ENCODE measurements at regions not wholly inside any gene's neighbourhood (a gene's known extent, or its start where the extent isn't known, plus 50 kb on each side); places are given as distances from the start of the nearest gene placed in this dataset.

DNA sequence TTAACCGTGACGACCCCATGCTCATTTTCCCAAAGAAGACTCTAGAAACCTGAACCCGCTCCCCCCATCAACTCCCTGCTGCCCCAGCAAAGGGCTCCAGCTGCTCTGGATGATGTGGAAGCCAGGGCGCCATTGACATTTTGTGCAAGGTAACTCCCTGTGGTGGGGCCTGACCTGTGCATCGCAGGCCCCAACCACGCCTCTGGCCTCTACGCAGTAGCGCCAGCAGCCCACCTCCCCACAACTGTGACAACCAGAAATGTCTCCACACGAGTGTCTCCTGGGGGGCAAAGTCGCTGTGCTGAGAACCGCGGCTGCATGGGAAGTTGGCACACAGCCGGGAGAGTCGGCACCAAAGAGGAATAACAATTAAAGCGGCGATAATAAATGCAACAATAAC, 86.9 kb upstream of the PRR5 start:
- no peak for DNase-seq (ENCODE audit: low read depth in 2 of 2)

DNA sequence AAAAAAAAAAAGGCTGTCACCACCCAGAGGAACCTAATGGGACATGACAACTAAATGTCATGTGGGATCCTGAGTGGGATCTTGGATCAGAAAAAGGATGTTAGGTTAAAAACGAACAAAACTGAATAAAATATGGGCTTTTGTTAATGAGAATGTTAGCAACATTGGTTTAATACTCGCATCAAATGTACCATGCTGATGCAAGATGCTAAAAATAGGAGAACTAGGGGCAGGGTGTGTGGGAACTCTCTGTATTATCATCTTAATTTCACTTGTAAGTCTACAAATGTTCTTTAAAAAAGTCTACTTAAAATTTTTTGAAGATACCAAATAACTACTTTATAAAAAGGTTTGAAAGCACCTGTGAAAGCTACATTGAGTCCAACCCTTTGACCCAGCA, 88.8 kb upstream of the PRR5 start:
- DNase-seq (ENCODE audit: low read depth in 2 of 2), result no peak

DNA sequence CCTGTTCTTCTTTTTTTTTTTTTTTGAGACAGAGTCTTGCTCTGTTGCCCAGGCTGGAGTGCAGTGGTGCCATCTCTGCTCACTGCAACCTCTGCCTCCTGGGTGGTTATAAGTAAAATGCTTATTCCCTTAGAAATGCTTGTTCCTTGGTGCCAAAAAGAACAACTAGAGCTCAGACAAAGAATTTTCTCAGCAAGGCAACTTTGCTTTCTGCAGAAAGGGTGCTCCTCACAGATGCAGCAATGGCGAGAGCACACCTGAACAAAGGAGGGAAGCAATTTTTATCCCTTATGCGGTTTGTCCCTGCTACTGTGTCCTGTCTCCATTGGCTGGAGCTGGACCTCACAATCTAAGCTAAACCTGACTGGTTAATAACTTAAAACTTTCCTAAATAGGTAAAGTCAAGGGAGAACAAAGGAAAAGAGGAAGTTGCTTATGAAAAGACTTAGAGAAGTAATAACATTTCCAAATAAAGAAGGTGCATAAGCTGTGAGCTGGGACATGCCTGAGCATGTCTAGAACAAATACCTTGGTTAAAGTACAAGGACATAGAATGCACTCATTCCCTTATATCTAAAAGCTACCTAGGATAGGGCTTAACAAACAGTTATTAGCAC, 90.0 kb upstream of the PRR5 start:
- DNase-seq (ENCODE audit: low read depth in 2 of 2), result no peak

DNA sequence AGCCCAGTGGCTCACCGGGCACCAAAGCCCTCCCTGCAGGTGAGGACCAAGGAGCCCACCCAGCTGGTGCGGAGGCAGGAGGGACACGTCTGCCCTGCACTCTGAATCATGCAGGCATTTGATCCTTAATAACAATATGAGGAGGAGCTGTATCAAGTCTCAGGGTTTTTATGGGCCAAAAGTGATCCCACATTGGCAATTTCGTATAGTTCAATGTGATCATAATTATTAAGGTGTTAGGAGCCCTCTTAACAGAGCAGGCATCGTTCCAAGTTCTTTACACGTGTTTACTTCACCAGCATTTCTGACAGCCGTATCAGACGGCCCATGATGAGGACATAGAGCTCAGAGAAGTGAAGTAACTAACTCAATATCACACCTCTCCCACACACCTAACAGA, 91.9 kb upstream of the PRR5 start:
- no peak for DNase-seq (ENCODE audit: low read depth in 2 of 2)

DNA sequence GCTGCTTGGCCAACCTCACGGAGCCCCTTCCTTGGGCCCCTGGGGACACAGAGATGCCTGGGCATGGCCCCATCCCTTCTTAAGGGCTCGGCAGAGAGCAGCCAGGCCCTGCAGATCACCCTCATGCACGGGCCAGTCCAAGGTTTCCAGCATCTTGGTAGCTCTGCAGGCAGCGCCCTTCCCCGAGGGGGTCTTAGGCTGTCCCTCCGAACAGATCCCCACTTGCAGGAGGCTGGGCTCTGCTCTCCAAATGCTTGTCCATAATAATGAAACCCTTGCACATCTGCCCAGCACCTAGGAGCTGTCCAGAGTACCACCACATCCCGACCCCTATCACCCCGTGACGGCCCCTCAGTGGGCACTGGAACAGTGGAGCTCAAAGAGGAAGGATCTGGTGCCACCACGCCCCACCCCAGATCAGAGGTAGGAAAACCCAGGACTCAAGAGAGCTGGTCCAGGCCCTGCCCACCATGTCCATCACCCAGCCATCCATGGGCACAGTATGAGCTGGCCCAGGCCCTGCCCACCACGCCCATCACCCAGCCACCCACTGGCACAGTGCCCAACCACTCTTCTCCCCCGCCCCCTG, 92.5 kb upstream of the PRR5 start:
- no peak for DNase-seq (ENCODE audit: low read depth in 2 of 2)

DNA sequence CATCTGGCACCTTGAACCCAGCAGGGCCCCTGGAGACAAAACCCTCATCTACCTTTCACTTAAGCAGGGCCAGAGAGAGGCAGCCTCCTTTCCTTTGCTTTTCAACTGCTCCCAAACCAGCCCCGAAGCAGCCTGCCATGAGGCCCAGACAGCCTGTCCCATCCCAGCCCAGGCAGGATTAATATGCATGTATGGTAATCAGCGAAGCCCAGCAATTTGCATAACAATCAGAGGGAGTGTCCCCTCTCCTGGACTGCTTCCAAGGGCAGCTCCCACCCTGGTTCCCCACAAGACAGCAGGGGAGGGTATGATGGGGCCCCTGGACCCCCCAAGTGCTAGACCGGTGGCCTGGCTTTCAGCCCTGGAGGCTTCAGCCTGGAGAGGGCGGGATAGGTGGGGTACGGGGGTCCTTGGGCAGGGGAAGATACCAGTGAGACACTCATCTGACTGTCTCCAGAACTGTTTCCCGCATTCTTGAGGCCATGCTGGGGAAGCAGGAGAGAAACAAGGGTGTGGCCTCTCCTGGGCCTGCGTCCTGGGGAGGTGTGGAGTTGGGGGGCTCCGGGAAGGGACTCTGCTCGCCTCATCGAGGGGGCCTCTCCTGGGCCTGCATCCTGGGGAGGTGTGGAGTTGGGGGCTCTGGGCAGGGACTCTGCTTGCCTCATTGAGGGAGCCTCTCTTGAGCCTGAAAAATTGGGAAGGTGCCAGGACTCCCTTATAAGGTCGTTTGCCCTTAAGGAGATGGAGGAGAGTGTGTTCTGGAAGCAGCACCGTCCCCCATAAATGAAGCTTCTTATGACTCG, 93.2 kb upstream of the PRR5 start:
- no peak for DNase-seq (ENCODE audit: low read depth in 2 of 2)

DNA sequence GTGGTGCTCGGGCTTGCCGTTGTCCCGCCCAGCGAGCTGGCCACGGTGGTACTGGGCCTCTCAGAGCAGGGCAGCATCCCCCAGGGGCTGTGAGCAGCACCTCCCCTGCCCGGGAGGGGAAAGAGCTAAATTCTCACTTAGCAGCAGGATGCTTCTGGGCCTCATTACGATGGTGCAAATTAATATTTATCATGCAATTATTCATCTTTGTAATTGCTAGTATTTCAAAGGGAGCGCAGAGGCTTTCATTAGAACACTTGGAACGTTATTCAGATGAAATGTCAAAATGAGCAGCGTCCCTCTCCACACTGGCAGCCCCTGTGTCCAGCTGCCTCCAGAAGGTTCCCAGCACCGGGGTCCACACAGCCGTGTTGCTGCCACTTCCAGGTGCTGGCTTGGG, 95.9 kb upstream of the PRR5 start:
- DNase-seq (ENCODE audit: low read depth in 2 of 2), result no peak

DNA sequence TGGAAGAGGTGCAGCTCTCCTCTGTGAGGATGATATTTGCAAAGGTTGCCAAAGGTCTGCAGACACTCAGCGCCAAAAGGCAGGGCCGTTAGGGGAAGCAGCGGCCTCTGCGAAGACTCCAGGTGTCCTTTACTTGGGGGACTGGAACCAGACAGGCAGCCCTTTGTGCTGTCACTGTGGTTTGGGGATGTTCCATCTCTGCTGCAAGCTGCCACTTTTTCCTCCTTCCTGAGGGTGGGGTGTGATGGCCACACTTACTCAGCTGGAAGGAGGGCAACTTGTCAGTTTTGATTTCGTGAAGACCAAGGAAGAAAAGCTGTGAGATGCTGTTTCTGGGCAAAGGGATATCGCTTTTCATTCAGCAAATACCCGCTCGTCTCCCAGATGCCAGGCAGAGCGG, 96.5 kb upstream of the PRR5 start:
- no peak for DNase-seq (ENCODE audit: low read depth in 2 of 2)

DNA sequence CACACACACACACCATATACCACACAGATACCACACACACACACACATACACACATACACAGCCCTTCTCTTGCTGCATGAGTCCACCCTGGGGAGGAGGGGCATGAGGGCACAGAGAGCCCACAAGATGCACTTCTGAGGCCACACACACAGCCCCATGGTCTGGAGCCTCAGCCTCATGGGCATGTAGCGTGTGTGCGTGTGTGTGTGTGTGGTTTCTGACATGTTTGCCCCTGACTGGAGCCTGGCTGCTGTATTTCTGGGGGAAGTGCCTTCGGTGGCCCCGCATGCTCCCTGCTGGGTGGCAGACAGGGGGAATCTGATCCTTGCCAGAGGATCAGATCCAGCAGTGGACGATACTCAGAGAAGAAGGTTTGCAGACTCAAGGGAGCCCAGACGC, 97.0 kb upstream of the PRR5 start:
- no peak for DNase-seq (ENCODE audit: low read depth in 2 of 2)

DNA sequence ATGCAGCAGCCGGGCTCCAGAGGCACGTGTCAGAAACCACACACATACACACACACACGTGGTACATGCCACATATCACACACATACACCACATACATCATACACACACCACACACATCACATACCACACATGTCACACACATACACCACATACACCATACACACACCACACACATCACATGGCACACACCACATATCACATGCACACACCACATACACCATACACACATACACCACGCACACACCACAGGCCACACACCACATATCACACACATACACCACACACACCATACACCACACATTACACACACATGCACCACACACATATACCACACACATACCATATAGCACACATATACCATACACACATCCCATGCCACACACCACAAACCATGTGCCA, 97.5 kb upstream of the PRR5 start:
- DNase-seq (ENCODE audit: low read depth in 2 of 2), result no peak

DNA sequence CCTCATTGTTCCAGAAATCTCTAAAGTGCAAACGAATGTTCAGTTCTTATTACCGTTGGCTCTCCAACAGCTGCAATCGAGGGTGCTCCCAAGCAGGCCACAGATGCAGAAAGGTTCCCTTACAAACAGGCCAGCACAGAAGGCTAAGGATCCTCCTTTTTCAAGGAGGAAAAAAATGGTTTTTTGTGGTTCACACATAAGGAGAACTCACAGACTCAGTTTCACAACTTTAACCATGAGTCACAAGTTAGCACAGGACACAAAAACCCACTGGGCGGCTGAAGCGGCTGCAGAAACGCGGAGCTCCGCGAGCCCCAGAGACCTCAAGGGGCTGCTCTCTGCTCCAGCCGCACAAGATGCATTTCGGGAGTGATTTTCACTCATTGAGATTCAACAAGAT, 98.2 kb upstream of the PRR5 start:
- no peak for DNase-seq (ENCODE audit: low read depth in 2 of 2)

DNA sequence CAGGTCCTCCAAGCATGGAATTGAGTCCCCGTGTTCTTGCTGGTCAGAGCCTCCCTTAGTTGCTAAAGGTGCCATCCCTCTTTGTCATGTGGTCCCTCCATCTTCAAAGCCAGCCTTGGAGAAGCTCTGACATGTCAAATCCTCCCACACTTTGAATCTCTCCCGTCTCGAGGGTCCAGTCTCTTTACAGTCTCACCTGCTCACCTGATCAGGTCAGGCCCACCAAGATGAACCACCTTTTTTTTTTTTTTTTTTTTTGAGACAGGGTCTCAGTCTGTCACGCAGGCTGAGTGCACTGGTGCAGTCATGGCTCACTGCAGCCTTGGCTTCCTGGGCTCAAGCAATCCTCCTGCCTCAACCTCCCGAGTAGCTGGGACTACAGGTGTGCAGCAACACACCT, 100.3 kb upstream of the PRR5 start:
- DNase-seq (ENCODE audit: low read depth in 2 of 2), result no peak

DNA sequence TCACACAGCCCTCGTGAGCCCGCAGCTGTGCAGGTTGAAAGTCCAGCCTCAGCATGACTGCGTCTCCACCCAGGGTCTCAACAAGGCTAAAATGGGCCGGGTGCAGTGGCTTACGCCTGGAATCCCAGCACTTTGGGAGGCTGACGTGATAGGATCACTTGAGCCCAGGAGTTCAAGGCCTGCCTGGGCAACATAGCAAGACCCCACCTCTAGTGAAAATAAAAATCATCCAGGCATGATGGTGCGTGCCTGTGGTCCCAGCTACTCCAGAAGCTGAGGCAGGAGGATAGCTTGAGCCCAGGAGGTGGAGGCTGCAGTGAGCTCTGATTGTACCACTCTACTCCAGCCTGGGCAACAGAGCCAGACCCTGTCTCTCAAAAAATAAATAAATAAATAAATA, 100.8 kb upstream of the PRR5 start:
- no peak for DNase-seq (ENCODE audit: low read depth in 2 of 2)

DNA sequence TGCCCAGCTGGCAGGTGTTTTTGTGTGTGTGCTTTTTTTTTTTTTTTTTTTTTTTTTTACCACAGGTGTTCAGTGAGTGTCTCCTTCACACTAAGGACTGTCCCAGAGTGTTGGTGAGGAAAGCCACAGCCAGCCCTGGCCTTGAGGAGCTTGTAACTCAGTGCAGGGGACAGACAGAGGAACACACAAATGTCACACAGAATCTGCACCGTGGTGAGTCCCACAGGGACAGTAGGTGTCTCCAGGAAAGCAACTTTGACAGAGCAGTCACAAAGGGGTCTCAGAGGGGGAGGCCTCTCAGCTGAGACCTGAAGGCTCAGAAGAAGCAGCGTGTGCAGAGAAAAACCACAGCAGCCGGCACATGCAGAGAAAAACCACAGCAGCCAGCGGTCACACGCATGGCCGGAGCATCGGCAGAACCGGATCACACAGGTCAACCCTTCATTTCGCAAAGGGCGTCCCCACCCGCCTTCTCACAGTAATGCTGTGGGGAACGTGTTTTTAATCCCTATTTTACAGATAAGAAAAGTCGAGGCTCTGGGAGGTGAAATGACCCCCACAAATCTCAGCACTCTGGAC, 101.7 kb upstream of the PRR5 start:
- no peak for DNase-seq (ENCODE audit: low read depth in 2 of 2)

DNA sequence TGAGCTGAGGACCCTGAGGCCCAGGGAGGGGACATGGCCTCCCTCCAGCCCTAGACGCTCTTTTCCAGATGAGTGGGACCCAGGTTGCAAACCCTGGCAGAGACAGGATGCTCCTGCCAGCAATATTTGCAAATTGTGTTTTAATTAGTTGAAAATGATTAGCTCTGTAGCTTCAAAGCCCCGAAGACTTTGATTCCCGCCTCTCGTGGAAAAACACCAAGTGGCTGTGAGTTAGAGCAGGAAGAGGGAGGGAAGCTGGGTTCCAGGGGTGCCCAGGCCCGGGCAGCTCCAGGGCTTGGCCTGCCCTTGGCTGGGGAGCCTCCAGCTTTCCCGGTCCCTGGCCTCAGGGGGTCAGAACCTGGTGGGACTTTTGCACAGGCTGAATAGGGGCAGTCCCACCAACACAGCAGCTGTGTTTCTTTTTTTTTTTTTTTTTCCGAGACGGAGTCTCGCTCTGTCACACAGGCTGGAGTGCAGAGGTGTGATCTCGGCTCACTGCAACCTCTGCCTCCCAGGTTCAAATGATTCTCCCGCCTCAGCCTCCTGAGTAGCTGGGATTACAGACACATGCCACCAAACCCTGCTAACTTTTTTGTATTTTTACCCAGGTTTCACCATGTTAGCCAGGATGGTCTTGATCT, 101.6 kb upstream of the RTL6 start:
- DNase-seq (ENCODE audit: low read depth in 2 of 2), result no peak

DNA sequence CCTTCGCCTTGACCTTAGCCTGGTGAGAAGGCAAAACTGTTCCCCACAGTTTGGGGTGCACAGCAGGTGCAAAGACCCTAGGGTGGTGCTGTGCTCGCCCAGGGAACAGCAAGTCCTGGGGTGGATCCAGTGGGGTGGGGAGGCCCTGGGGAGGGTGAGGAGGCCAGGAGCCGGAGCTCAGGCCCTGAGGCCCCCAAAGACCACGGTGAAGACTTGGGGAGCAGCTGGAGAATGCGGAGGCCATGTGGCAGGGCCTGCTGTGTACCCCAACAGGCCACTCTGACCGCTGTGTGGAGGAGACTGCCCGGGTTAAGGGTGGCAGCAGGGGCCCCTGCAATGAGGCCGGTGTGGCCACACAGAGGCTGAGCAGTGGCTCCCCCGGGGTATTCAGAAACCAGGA, 101.1 kb upstream of the RTL6 start:
- DNase-seq (ENCODE audit: low read depth in 2 of 2), result no peak

DNA sequence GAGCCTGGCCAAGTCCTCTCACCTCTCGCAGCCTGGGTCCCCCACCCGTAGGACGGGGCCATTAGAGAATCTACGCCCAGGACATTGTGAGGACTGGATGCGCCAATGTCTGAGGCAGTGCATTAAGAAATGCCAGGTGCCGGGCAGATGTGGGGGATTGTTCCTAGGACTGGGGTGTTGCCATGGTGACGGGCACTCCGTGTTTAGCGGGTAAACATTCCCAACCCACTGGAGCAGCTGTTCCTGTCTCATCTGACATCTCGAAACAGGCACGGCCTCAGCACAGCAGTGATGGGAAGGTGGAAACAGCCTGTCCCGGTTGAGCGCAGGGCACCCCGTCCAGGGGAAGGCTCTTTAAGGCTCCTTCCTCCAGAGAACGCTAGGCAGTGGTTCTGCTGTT, 99.6 kb upstream of the RTL6 start:
- no peak for DNase-seq (ENCODE audit: low read depth in 2 of 2)

DNA sequence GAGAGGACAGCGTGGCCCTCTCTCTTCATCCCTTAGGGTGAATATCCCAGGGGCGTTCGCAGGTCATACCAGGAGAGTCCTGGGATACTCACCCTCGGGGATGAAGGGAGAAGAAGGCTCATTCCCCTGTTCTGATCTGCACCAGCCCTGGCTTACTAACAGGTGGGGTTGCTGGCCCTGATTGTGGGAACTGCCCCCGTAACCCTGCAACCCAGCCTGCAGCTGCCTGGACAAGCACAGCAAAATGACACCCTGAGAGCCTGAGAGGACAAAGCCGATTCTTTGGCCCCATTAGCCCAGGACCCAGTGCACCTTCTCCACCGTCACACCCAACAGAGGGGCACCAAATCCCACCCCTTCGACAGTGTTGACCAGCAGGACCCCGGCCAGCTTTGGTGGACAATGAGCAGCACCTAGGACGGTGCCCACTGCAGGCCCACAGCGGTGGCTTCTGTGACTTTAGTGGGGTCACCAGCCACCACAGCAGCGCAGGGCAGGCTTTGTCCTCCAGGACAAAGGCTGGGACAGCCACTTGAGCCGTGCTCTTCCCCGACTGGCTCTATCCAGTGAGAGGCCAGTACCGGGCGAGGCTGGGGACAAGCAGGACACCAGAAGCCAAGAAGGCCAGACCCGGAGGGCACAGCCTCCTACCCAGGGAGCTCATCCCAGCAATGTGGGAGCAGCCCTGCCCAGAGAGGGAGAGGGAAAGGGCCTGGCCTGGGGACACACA, 98.5 kb upstream of the RTL6 start:
- no peak for DNase-seq (ENCODE audit: low read depth in 2 of 2)

DNA sequence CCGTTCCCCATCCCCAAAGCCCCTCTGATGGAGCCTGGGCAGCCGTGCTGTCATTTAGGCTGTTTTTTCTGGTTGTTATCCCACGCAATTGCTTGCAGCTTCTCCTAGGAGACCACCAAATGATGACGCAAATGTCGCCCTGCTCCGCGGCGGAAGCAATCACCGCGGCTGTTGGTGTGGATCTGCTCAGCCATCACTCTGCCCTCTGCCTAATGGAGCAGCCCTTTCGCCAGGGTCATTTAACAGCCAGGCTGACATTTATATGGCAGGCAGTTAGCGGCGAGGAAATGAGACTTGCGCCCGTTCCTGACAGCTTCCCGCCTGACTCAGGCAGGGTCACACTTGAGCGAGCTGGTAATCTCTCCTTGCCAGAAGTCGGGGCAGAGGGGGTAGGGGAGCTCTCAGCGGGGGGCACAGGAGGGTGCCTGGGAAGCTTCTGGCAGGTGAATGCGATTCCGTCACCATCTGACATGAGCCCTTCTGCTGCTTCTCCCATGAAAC, 97.9 kb upstream of the RTL6 start:
- peak in 1 of 2 donors; percentile 3 for DNase-seq (ENCODE audit: low read depth in 2 of 2)

DNA sequence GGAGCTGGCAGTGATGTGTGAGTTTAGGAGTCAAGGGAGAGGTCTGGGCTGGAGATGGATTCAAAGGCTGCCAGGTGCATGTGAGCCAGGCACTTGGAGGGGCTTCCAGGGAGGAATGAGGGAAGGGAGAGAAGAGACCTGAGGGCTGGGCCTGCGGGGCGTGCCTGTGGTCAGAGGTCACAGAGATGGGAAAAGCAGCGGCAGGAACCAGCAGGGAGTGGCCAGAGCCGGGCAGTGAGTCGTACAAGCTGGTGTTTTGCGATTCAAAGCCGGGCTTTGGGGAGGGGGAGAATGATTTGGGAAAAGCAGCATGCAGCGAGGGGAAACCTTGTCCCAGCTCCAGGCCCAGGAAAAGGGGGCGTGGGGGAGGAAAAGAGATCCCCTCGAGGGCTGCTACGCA, 96.9 kb upstream of the RTL6 start:
- no peak for DNase-seq (ENCODE audit: low read depth in 2 of 2)

DNA sequence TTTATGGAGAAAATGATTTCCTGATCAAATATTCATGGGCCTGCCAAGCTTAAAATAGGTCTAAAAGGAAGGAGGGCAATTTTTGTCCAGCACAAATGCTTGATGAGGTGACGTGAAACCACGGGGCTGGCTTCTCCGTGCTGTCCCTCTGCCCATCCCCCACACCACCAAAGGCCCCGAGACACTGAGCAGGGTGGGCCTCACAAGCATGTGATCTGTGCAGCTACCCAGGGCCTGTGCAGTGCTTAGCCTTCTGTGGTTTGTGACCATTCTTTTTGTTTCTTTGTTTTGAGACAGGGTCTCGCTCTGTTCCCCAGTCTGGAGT, 94.8 kb upstream of the RTL6 start:
- DNase-seq (ENCODE audit: low read depth in 2 of 2), result no peak
